Raji (cell line): ENCODE measurements at regions not wholly inside any gene's neighbourhood (a gene's known extent, or its start where the extent isn't known, plus 50 kb on each side); places are given as distances from the start of the nearest gene placed in this dataset.

Experiments
- POLR2A ChIP-seq: IDR thresholded peaks from 2 replicates; pipeline ENCODE4 v1.6.1; 2011; ENCODE audit warnings: low read depth, low read length, control low read depth; ENCODE audit not compliant: insufficient read depth

- TF ChIP-seq POLR2A, result no peak
These were observed 117.1 kb downstream of the RPS24 start for GRCh38 chr10:78150756-78151155.

- no peak for TF ChIP-seq POLR2A
These were observed 122.1 kb downstream of the RPS24 start for GRCh38 chr10:78155722-78156121.

GRCh38 chr10:78160591-78160990, 126.9 kb downstream of the RPS24 start:
- TF ChIP-seq POLR2A, result no peak

GRCh38 chr10:78162853-78163252, 129.2 kb downstream of the RPS24 start:
- TF ChIP-seq POLR2A, result no peak

GRCh38 chr10:78164702-78165101, 131.0 kb downstream of the RPS24 start:
- no peak for TF ChIP-seq POLR2A

- TF ChIP-seq POLR2A, result no peak
These were observed 131.5 kb downstream of the RPS24 start for GRCh38 chr10:78165172-78165571.

- TF ChIP-seq POLR2A, result no peak
These were observed 132.0 kb downstream of the RPS24 start for GRCh38 chr10:78165617-78166016.

GRCh38 chr10:78166261-78166660, 132.6 kb downstream of the RPS24 start:
- no peak for TF ChIP-seq POLR2A

- no peak for TF ChIP-seq POLR2A
These were observed 135.6 kb downstream of the RPS24 start for GRCh38 chr10:78169214-78169613.

GRCh38 chr10:78170026-78170475, 136.4 kb downstream of the RPS24 start:
- TF ChIP-seq POLR2A, result no peak

GRCh38 chr10:78171633-78172400, 138.2 kb downstream of the RPS24 start:
- TF ChIP-seq POLR2A, result no peak

GRCh38 chr10:78173360-78174015, 139.8 kb downstream of the RPS24 start:
- no peak for TF ChIP-seq POLR2A

- no peak for TF ChIP-seq POLR2A
These were observed 141.9 kb downstream of the RPS24 start for GRCh38 chr10:78175444-78176015.

- TF ChIP-seq POLR2A, result no peak
These were observed 143.0 kb downstream of the RPS24 start for GRCh38 chr10:78176320-78177317.
